NCI-H128 (cell line): ENCODE measurements at regions not wholly inside any gene's neighbourhood (a gene's known extent, or its start where the extent isn't known, plus 50 kb on each side); places are given as distances from the start of the nearest gene placed in this dataset.
"Not testable (repeated sequence)": the region's sequence is repeated elsewhere in the genome, so short reads cannot be mapped to it uniquely, and the experiment has no call there.

Source experiments
- DNase-seq: peaks from one replicate; lab custom pipeline; 2025; ENCODE audit not compliant: unreplicated experiment; lab: John Stamatoyannopoulos, UW

DNA sequence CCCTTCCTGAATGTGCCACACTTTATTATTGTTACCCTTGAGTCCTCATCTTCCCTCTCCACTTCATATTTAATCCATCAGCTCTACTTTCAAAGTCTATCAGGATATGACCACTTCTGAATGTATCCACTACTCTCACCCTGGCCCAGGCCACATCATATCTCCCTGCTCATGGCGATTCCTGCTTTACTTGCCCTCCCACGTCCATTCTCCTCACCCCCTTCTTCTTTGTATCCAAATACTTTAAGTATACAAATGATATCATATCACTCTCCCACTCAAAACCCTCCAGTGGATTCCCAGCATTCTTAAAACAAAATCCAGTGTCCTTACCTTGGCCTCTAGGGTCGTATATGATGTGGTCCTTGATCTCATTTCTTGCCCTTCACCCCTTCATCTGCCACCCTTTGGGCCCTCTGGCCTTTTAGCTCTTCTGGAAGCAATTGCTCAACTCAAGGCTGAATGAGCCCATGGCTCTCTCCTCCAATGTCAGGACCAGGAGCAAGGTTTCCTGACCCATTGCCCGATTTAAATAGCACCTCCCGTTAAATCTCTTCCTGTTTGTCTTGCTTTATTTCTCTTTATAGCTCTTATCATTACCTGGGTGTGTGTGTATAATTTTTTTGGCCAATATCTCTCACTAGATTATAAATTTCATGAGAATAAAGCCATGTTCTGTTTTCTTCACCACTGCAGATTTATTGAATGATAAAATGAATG, 205.9 kb upstream of the ECI2 start:
- no peak for DNase-seq

- no peak for DNase-seq
Measured at GRCh38 chr6:4340544-4340943, 205.2 kb upstream of the ECI2 start.

GRCh38 chr6:4338884-4339283, 203.5 kb upstream of the ECI2 start:
- DNase-seq, result no peak

DNA sequence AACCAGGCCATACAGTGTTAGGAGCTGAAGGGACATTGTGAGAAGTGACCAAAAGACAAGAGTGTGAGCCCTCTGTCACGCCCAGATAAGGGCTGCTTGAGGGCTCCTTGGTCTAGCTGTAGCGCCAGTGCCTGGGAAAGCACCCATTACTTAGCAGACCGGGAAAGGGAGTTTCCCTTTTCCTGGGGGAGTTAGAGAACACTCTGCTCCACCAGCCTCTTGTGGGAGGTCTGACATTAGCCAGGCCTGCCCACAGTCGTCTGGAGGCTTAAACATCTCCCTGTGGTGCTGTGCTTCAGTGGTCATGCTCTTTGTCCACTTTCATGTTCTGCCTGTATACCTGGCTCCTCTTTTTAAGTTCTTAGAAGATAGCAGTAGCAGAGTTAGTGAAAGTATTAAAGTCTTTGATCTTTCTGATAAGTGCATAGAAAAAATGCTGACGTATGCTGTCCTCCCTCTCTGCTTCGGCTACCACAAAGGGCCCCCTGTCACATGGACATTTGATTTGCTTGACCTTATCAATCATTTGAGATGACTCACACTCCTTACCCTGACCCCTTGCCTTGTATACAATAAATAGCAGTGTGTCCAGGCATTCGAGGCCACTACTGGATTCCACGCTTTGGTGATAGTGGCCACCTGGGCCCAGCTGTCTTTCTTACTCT, 201.5 kb upstream of the ECI2 start:
- DNase-seq, result no peak

DNA sequence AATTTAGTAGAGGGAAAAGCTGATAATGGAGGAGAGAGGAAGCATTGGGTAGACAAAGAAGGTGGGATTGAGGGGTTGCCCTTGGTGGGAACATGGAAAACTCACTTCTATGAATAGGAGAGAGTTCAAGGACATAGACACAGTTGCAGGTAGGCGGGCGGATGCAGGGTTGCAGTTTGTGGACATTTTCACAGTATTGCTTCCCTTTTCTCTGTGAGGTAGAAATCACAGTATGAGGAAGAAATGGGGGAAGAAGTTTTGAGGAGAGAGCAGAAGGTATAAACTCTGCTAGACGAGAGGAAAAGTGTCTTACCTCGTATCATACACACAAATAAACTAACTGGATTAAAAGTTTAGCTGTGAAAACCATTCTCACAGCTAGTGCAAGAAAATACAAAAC, 200.7 kb upstream of the ECI2 start:
- no peak for DNase-seq

- DNase-seq, result not testable (repeated sequence)
Measured at GRCh38 chr6:4334158-4334740, 198.9 kb upstream of the ECI2 start.

GRCh38 chr6:4327841-4328240, 192.5 kb upstream of the ECI2 start:
- DNase-seq, result no peak

DNA sequence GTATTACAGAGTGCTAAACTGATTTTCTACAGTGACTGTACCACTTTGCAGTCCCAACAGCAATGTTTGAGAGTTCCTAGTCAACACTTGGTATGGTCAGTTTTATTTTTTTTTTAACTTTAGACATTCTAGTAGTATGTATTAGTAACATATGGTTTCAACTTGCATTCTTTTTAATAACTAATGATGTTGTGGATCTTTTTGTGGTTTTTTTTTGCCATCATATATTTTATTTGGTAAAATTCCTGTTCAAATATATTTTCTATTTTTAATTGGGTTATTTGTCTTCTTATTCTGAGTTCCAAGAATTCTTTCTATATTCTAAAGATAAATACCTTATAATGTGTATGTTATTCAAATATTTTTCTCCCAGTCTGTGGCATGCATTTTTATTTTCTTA, 189.4 kb upstream of the ECI2 start:
- no peak for DNase-seq

DNA sequence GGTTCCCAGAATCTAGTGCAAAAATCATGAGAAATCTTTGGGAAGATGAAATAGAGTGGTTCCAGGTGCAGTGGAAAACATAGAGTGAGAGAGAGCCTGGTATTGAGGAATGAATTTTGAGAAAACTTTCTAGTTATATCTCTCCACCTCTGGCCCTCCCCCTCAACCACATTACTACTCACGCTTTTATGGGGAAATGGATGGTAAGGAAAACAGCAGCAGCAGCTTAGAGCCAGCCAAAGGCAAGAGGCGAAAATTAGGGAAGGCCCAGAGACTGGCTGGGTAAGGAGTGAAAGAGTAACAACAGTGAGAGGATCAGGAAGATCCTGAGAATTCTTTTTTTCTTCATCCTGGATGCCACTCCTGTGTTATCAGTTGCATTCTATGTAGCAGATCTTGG, 187.9 kb upstream of the ECI2 start:
- no peak for DNase-seq

- DNase-seq, result no peak
Measured at GRCh38 chr6:4322846-4323309, 187.5 kb upstream of the ECI2 start.

- no peak for DNase-seq
Measured at GRCh38 chr6:4322134-4322845, 186.9 kb upstream of the ECI2 start.

GRCh38 chr6:4320860-4321259, 185.5 kb upstream of the ECI2 start:
- DNase-seq, result no peak

DNA sequence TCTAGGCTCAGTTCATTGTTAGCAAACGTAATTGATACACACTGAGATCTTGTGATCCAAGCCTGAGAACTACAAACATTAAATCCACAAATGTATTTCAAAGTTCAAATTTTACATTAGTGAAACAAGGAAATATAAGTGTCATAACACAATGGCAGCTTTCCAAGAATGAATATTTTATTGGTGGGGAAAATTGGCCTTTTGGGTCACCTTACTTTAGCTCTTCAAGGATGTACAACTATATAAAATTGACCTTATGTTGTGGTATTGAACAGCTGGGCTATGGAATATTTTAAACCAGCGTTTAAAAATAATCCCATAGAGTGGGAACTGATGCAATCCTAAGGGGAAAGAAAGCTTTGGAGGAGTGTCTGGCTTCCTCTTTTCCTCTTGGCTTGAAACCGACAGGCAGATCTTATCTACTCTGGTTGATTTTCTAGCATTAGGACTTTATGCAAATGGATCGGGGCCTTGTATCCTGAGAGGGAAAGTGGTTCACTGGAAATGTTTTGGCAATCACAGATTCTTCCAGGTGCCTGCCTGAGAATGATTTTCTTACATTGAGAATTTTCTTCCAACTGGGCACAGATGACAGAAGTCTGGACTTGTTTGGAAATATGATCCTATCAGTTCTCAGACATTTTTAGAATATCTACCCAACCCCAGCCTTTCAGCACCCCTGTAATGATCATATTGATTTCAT, 184.8 kb upstream of the ECI2 start:
- no peak for DNase-seq

- DNase-seq, result no peak
Measured at GRCh38 chr6:4318321-4318720, 182.9 kb upstream of the ECI2 start.

DNA sequence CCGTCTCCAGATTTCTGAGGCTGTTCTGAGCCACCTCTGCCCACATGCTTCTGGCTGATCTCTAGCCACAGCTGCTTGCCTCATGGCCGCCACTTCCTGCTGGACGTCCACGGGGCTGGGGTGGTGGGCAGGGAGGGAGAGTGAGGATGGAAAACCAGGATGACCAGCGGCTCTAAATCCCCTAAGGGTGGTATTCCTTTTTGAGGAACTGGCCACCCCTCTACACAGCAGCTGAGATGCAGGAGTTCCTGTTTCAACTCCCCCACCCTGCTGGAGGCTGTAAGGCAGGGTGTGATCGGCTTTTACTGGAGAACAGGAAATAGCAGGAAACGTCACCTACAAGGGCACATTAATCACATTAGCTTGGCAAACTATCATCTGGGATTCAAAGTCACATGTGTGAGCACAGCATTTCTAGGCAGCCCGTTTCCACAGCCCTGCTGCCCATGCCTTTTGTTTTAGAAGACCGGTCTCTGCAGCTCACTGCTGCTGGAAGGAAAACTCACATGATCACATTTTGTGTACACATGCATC, 181.6 kb upstream of the ECI2 start:
- DNase-seq, result no peak

DNA sequence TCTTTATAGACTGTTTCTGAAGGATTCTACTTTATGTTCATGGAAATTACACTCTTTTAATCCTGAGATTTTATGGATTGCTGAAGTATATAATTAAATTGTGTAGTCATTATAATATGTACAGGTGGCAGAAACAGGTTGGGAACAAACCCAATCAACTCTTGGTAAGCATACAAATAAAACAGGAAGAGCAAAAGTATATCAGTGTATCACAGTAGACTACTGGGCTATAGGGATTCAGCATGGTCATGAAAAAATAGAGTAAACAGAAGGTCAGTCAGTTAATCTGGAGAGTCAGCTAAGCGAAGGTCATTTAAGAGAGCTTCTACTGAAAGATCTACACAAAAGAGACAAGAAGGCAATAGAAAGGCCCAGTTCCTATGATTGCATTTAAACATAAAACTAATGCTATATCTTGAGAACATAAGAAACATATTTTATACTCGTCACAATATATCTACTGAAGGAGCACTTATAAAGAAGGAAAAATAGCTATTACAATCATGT, 178.9 kb upstream of the ECI2 start:
- no peak for DNase-seq

DNA sequence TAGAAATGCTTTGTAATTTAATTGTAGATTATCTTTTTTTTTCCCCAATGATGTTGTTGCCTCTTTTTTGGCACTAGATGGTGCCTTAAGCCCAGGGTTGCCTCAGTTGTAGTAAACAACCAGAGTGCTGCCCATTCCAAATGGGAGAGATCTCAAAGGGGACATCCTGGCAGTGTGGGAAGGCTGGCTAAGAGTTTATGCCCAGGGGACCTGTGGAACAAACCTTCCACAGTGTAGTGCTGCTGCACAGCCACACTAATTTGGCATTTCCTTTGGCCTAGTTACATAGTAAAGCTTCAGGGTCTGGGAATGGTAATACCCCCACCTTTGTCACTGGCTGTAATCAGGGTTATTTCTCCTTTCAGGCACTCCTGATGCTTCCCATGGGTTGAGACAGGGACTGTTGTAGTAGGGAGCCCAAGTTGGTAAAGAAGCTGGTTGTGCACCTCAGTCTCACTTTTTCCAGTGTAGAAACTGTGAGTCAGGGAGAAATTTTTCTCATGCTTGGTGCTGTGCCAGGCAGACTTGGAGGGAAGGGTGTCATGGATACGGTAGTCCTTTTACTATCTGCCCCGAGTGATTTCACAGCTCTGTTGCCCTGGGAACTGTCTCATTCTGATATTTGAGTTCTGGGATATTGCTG, 177.8 kb upstream of the ECI2 start:
- no peak for DNase-seq

- DNase-seq, result no peak
Measured at GRCh38 chr6:4311976-4312860, 176.8 kb upstream of the ECI2 start.

- no peak for DNase-seq
Measured at GRCh38 chr6:4309540-4309939, 174.2 kb upstream of the ECI2 start.
